Prostate gland (tissue), 2 donors: ENCODE measurements at regions not wholly inside any gene's neighbourhood (a gene's known extent, or its start where the extent isn't known, plus 50 kb on each side); places are given as distances from the start of the nearest gene placed in this dataset.

Experiments
- CTCF ChIP-seq, 4 experiments: fragments of 200-600 bp in 2 of 4; fragments of 450-650 bp in 2 of 4; sonication (generic) in 2 of 4; IDR thresholded peaks; 1 replicate in 3 of 4; 2 replicates in 1 of 4; pipeline ENCODE4 v1.5.1; 2016 to 2019; ENCODE audit warnings: antibody characterized with exemption in 4 of 4, mild to moderate bottlenecking in 2 of 4, moderate library complexity in 2 of 4
- POLR2A ChIP-seq: fragments of 450-650 bp; IDR thresholded peaks from one replicate; pipeline ENCODE4 v1.6.1; 2016; ENCODE audit warnings: antibody characterized with exemption, mild to moderate bottlenecking

- TF ChIP-seq CTCF (IDR thresholded peaks at IDR 0.05) (no peak), POLR2A (no peak)
Measured at GRCh38 chr2:30346471-30347169, 100.4 kb upstream of the LCLAT1 start.
